IMR-90 (cell line): ENCODE measurements at regions not wholly inside any gene's neighbourhood (a gene's known extent, or its start where the extent isn't known, plus 50 kb on each side); places are given as distances from the start of the nearest gene placed in this dataset.
A peak's percentile ranks its signal among the peaks of the same experiment; 100 is the strongest.

Source experiments
- ATAC-seq: fragments of 200-7000 bp; cut with Tn5 transposase; 2 replicates; pipeline ENCODE4 v1.9.1; 2020; ENCODE audit warnings: low read depth, mild to moderate bottlenecking, moderate library complexity
- BruUV-seq: library from RNA; stranded (reverse); fragments of 400-500 nt; replicated peaks from 2 replicates; lab custom pipeline; 2021; lab: Mats Ljungman, UMichigan
- CTCF ChIA-PET: fragments of 300-600 bp; formaldehyde crosslinking; extraction: SDS; loops from one replicate; lab custom pipeline; 2021; ENCODE audit warnings: antibody characterized with exemption; lab: Yijun Ruan, JAX
- POLR2A ChIA-PET: fragments of 300-600 bp; sonication (Branson Sonifier 250); formaldehyde crosslinking; loops from one replicate; lab custom pipeline; 2022; ENCODE audit warnings: antibody characterized with exemption; ENCODE audit not compliant: unreplicated experiment; lab: Charles Lee
- DNase-seq: peaks from one replicate; pipeline ENCODE4 v3.0.0; 2013
- H2AFZ ChIP-seq: replicated peaks from 2 replicates; pipeline ENCODE3; 2013; ENCODE audit warnings: low read length, mild to moderate bottlenecking; ENCODE audit not compliant: poor library complexity
- H2AK5ac ChIP-seq: 2 replicates; pipeline ENCODE4 v1.6.1; 2013; ENCODE audit warnings: low read depth, low read length, inconsistent platforms
- H2AK9ac ChIP-seq: replicated peaks from 2 replicates; pipeline ENCODE3; 2013; ENCODE audit warnings: mild to moderate bottlenecking, low read depth, low read length, moderate library complexity; ENCODE audit not compliant: poor library complexity
- H2BK120ac ChIP-seq: 2 replicates; pipeline ENCODE4 v1.6.1; 2013; ENCODE audit warnings: low read depth, low read length, inconsistent platforms
- H2BK15ac ChIP-seq: 3 replicates; pipeline ENCODE4 v1.6.1; 2013; ENCODE audit warnings: low read depth, low read length, inconsistent platforms
- H2BK20ac ChIP-seq: 2 replicates; pipeline ENCODE4 v1.6.1; 2013; ENCODE audit warnings: low read depth, mild to moderate bottlenecking, inconsistent platforms, low read length, moderate library complexity
- H2BK5ac ChIP-seq: 2 replicates; pipeline ENCODE4 v1.6.1; 2013; ENCODE audit warnings: mild to moderate bottlenecking, low read depth, low read length, inconsistent platforms; ENCODE audit not compliant: poor library complexity, severe bottlenecking
- H3K14ac ChIP-seq: replicated peaks from 2 replicates; pipeline ENCODE4 v1.6.1; 2013; ENCODE audit warnings: low read depth, low read length, inconsistent platforms
- H3K18ac ChIP-seq: 2 replicates; pipeline ENCODE4 v1.6.1; 2013; ENCODE audit warnings: low read depth, low read length, control low read depth
- H3K23ac ChIP-seq: 2 replicates; pipeline ENCODE4 v1.6.1; 2013; ENCODE audit warnings: low read depth, low read length, inconsistent platforms
- H3K27ac ChIP-seq: 2 replicates; pipeline ENCODE4 v1.5.1; 2013; ENCODE audit warnings: mild to moderate bottlenecking, control low read depth, low read length; ENCODE audit not compliant: insufficient read depth
- H3K27me3 ChIP-seq: 2 replicates; pipeline ENCODE4 v1.6.1; 2013; ENCODE audit warnings: low read length; ENCODE audit not compliant: control insufficient read depth, insufficient read depth
- H3K36me3 ChIP-seq: 2 replicates; pipeline ENCODE4 v1.6.1; 2013; ENCODE audit warnings: low read length, mixed read lengths; ENCODE audit not compliant: control insufficient read depth, insufficient read depth
- H3K4ac ChIP-seq: 2 replicates; pipeline ENCODE4 v1.6.1; 2013; ENCODE audit warnings: low read depth, low read length, inconsistent platforms
- H3K4me1 ChIP-seq: 2 replicates; pipeline ENCODE4 v1.6.1; 2013; ENCODE audit warnings: low read length, mixed read lengths; ENCODE audit not compliant: control insufficient read depth, insufficient read depth
- H3K4me2 ChIP-seq: 2 replicates; pipeline ENCODE4 v1.6.1; 2013; ENCODE audit warnings: low read depth, mild to moderate bottlenecking, control low read depth, low read length, moderate library complexity
- H3K4me3 ChIP-seq: 2 replicates; pipeline ENCODE4 v1.5.1; 2013; ENCODE audit warnings: low read depth, mild to moderate bottlenecking, control low read depth, low read length, moderate library complexity; ENCODE audit not compliant: insufficient read depth
- H3K56ac ChIP-seq: 2 replicates; pipeline ENCODE4 v1.6.1; 2013; ENCODE audit warnings: low read length, inconsistent platforms; ENCODE audit not compliant: insufficient read depth; ENCODE audit errors: extremely low read depth
- H3K79me1 ChIP-seq, 2 experiments: 2 replicates each; pipeline ENCODE4 v1.6.1; 2013; ENCODE audit warnings: low read length in 2 of 2, inconsistent platforms in 1 of 2, low read depth in 1 of 2
- H3K9ac ChIP-seq: 2 replicates; pipeline ENCODE4 v1.6.1; 2013; ENCODE audit warnings: low read depth, low read length, control low read depth
- H3K9me1 ChIP-seq: 2 replicates; pipeline ENCODE4 v1.6.1; 2013; ENCODE audit warnings: low read length, inconsistent platforms; ENCODE audit not compliant: insufficient read depth
- H3K9me3 ChIP-seq: 2 replicates; pipeline ENCODE4 v1.6.1; 2013; ENCODE audit warnings: low read length; ENCODE audit not compliant: control insufficient read depth, insufficient read depth
- H4K20me1 ChIP-seq: 2 replicates; pipeline ENCODE4 v1.6.1; 2013; ENCODE audit warnings: low read length, inconsistent platforms; ENCODE audit not compliant: insufficient read depth
- H4K5ac ChIP-seq: 2 replicates; pipeline ENCODE4 v1.6.1; 2013; ENCODE audit warnings: mild to moderate bottlenecking, low read depth, low read length, control low read depth
- H4K8ac ChIP-seq, 2 experiments: 2 replicates each; pipeline ENCODE4 v1.6.1; 2013; ENCODE audit warnings: low read depth in 2 of 2, low read length in 2 of 2, control low read depth in 1 of 2, inconsistent platforms in 1 of 2
- H4K91ac ChIP-seq: 2 replicates; pipeline ENCODE4 v1.6.1; 2013; ENCODE audit warnings: low read depth, low read length, inconsistent platforms; ENCODE audit not compliant: insufficient read depth
- BHLHE40 ChIP-seq: fragments of 150-350 bp; IDR thresholded peaks from 2 replicates; pipeline ENCODE4 v1.6.1; 2016; ENCODE audit warnings: mild to moderate bottlenecking, low read depth, low read length
- CEBPB ChIP-seq: IDR thresholded peaks from 2 replicates; pipeline ENCODE4 v1.6.1; 2012; ENCODE audit warnings: low read depth, low read length, improper control_type of control experiment
- CHD1 ChIP-seq: IDR thresholded peaks from 2 replicates; pipeline ENCODE4 v1.6.1; 2012; ENCODE audit warnings: low read depth, low read length, improper control_type of control experiment
- FOS ChIP-seq: fragments of 150-350 bp; IDR thresholded peaks from 2 replicates; pipeline ENCODE4 v1.6.1; 2016; ENCODE audit warnings: low read depth, low read length
- MAFK ChIP-seq: IDR thresholded peaks from 2 replicates; pipeline ENCODE4 v1.6.1; 2012; ENCODE audit warnings: low read depth, low read length, improper control_type of control experiment
- MAZ ChIP-seq: IDR thresholded peaks from 2 replicates; pipeline ENCODE4 v1.6.1; 2012; ENCODE audit warnings: low read depth, mild to moderate bottlenecking, low read length, improper control_type of control experiment, moderate library complexity, borderline replicate concordance
- MXI1 ChIP-seq: IDR thresholded peaks from 2 replicates; pipeline ENCODE4 v1.6.1; 2012; ENCODE audit warnings: low read depth, mild to moderate bottlenecking, low read length, moderate library complexity, borderline replicate concordance
- NFE2L2 ChIP-seq: fragments of 150-350 bp; IDR thresholded peaks from 2 replicates; pipeline ENCODE4 v1.6.1; 2016; ENCODE audit warnings: low read depth, mild to moderate bottlenecking, low read length
- POLR2A ChIP-seq: IDR thresholded peaks from 2 replicates; pipeline ENCODE4 v1.6.1; 2012; ENCODE audit warnings: mild to moderate bottlenecking, low read depth, low read length
- RAD21 ChIP-seq: IDR thresholded peaks from 2 replicates; pipeline ENCODE4 v1.6.1; 2012; ENCODE audit warnings: low read length, improper control_type of control experiment
- RCOR1 ChIP-seq: IDR thresholded peaks from 2 replicates; pipeline ENCODE4 v1.6.1; 2012; ENCODE audit warnings: mild to moderate bottlenecking, low read length, improper control_type of control experiment; ENCODE audit not compliant: insufficient replicate concordance
- RFX5 ChIP-seq: IDR thresholded peaks from 2 replicates; pipeline ENCODE4 v1.8.0; 2012; ENCODE audit warnings: low read depth, mild to moderate bottlenecking, low read length, moderate library complexity
- SMC3 ChIP-seq: fragments of 150-350 bp; IDR thresholded peaks from 2 replicates; pipeline ENCODE4 v1.6.1; 2016; ENCODE audit warnings: low read depth, mild to moderate bottlenecking, antibody characterized with exemption, low read length, moderate library complexity
- USF2 ChIP-seq: fragments of 150-350 bp; IDR thresholded peaks from 2 replicates; pipeline ENCODE4 v1.6.1; 2017; ENCODE audit warnings: mild to moderate bottlenecking, antibody characterized with exemption, low read length, low read depth
- WGBS, 2 experiments: methylation state at CpG; one replicate each; pipeline versions ENCODE4 v1.1.5 to v1.1.7; 2013; ENCODE audit warnings: missing lambda C conversion rate in 2 of 2; ENCODE audit not compliant: insufficient read length in 1 of 2; ENCODE audit errors: extremely low coverage in 2 of 2; 5-methylcytosine and 5-hydroxymethylcytosine counted together
- dilution Hi-C: fragments of 300-500 bp; cut with HindIII; formaldehyde crosslinking; loops from one replicate; pipeline ENCODE4 v1.14.3; 2018; ENCODE audit warnings: low sequenced_read_pairs; ENCODE audit not compliant: unreplicated experiment
- in situ Hi-C: fragments of 300-500 bp; cut with MboI; formaldehyde crosslinking; loops from 3 replicates; pipeline ENCODE4 v1.14.3; 2019; ENCODE audit warnings: low sequenced_read_pairs, inconsistent platforms, mixed read lengths
- intact Hi-C: fragments of 100-400 bp; cut with micrococcal nuclease; formaldehyde crosslinking; loops from 2 replicates; pipeline ENCODE4 v1.10.0; 2022
- TF ChIP-seq, protein P1 (sequence below): fragments of 150-350 bp; IDR thresholded peaks from 2 replicates; pipeline ENCODE4 v1.6.1; 2016; ENCODE audit warnings: low read depth, mild to moderate bottlenecking, low read length, moderate library complexity, borderline replicate concordance
- TF ChIP-seq, protein P2 (sequence below): conservative IDR thresholded peaks from 2 replicates; pipeline ENCODE4 v1.5.1; 2012; ENCODE audit warnings: mild to moderate bottlenecking, low read depth, low read length, improper control_type of control experiment

- Histone ChIP-seq H3K4me3 (no peak overlapping the region), H3K9me1 (no peaks in the 10 kb centered on the region), H3K23ac (no peak overlapping the region), H3K14ac (no peak overlapping the region), H3K27me3 (peaks cover 36% of the 10 kb centered on the region), H2AK9ac (peak overlapping the region; percentile 28), H2AK5ac (no peak overlapping the region), H2AFZ (no peak overlapping the region), H2BK5ac (no peak overlapping the region), H2BK15ac (no peak overlapping the region), H2BK120ac (no peak overlapping the region), H2BK20ac (no peak overlapping the region), H4K91ac (no peak overlapping the region), H3K9me3 (no peaks in the 10 kb centered on the region), H4K20me1 (no peaks in the 10 kb centered on the region; the same call in 1 of the 2 replicates), H3K4ac (no peak overlapping the region), H3K18ac (no peak overlapping the region), H4K8ac (no peak overlapping the region), H3K79me1 (no peaks in the 10 kb centered on the region), H3K56ac (no peak overlapping the region), H3K4me2 (no peak overlapping the region), H3K9ac (no peak overlapping the region), H3K27ac (no peak overlapping the region), H3K36me3 (no peaks in the 10 kb centered on the region), H3K4me1 (no peaks in the 10 kb centered on the region), H4K5ac (no peak overlapping the region)
- POLR2A ChIA-PET = no interaction called here
- intact Hi-C loops = no loop called here
- ATAC-seq = no peak
- CTCF ChIA-PET = no interaction called here
- no CpG with 5 or more reads among the region's 5 CpGs for WGBS, 2 experiments
- dilution Hi-C loops = no loop called here
- TF ChIP-seq FOS (no peak), BHLHE40 (no peak), POLR2A (no peak), NFE2L2 (no peak), RCOR1 (no peak), RAD21 (no peak), CHD1 (no peak), MXI1 (no peak), USF2 (no peak), SMC3 (no peak), RFX5 (no peak), MAFK (no peak), MAZ (no peak), CEBPB (no peak)
- TF ChIP-seq, protein P1, sequence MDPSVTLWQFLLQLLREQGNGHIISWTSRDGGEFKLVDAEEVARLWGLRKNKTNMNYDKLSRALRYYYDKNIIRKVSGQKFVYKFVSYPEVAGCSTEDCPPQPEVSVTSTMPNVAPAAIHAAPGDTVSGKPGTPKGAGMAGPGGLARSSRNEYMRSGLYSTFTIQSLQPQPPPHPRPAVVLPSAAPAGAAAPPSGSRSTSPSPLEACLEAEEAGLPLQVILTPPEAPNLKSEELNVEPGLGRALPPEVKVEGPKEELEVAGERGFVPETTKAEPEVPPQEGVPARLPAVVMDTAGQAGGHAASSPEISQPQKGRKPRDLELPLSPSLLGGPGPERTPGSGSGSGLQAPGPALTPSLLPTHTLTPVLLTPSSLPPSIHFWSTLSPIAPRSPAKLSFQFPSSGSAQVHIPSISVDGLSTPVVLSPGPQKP = no peak
- TF ChIP-seq, protein P2, sequence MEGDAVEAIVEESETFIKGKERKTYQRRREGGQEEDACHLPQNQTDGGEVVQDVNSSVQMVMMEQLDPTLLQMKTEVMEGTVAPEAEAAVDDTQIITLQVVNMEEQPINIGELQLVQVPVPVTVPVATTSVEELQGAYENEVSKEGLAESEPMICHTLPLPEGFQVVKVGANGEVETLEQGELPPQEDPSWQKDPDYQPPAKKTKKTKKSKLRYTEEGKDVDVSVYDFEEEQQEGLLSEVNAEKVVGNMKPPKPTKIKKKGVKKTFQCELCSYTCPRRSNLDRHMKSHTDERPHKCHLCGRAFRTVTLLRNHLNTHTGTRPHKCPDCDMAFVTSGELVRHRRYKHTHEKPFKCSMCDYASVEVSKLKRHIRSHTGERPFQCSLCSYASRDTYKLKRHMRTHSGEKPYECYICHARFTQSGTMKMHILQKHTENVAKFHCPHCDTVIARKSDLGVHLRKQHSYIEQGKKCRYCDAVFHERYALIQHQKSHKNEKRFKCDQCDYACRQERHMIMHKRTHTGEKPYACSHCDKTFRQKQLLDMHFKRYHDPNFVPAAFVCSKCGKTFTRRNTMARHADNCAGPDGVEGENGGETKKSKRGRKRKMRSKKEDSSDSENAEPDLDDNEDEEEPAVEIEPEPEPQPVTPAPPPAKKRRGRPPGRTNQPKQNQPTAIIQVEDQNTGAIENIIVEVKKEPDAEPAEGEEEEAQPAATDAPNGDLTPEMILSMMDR = no peak
- DNase-seq = no peak
- in situ Hi-C loops = no loop called here
- BruUV-seq = no TSS peak
Observed at GRCh38 chrX:69293776-69294601, 128.7 kb upstream of the PJA1 start.
